B cell (primary cell): ENCODE measurements at regions not wholly inside any gene's neighbourhood (a gene's known extent, or its start where the extent isn't known, plus 50 kb on each side); places are given as distances from the start of the nearest gene placed in this dataset.

Experiments
- CTCF ChIP-seq: fragments of 200-600 bp; IDR thresholded peaks from one replicate; pipeline ENCODE4 v1.8.0; 2022; ENCODE audit warnings: antibody characterized with exemption, mild to moderate bottlenecking
- EZH2 ChIP-seq: IDR thresholded peaks from 2 replicates; pipeline ENCODE4 v1.6.1; 2012; ENCODE audit warnings: borderline replicate concordance, low read depth, mild to moderate bottlenecking, moderate library complexity, low read length; ENCODE audit not compliant: insufficient read depth, poor library complexity, severe bottlenecking

- TF ChIP-seq CTCF: no peak
- TF ChIP-seq EZH2: no peak
Measured at GRCh38 chr2:75253526-75253925, 54.2 kb upstream of the TACR1 start.
